K562 (cell line): ENCODE measurements at regions not wholly inside any gene's neighbourhood (a gene's known extent, or its start where the extent isn't known, plus 50 kb on each side); places are given as distances from the start of the nearest gene placed in this dataset.

ENCODE experiments used
- IRF2 ChIP-seq: sonication (generic); formaldehyde crosslinking; IDR thresholded peaks from 2 replicates; pipeline ENCODE4 v1.8.1; 2022; ENCODE audit warnings: mild to moderate bottlenecking, missing genetic modification reagents
- POLR2G ChIP-seq: fragments of 200-400 bp; formaldehyde crosslinking; IDR thresholded peaks from 2 replicates; pipeline ENCODE4 v1.6.1; 2017; ENCODE audit warnings: low read depth, mild to moderate bottlenecking, antibody characterized with exemption, low read length, moderate library complexity
- RAD21 ChIP-seq, 2 experiments: fragments of 250-450 bp in 1 of 2; fragments of 450-650 bp in 1 of 2; sonication (Bioruptor Pico) in 1 of 2; formaldehyde crosslinking in 1 of 2; IDR thresholded peaks in 1 of 2; conservative IDR thresholded peaks in 1 of 2; 2 replicates each; pipeline versions ENCODE4 v1.4.0 to v1.8.0; 2020 to 2022; ENCODE audit warnings: mild to moderate bottlenecking in 2 of 2, moderate library complexity in 1 of 2
- TF ChIP-seq, protein P1 (sequence below): sonication (generic); formaldehyde crosslinking; IDR thresholded peaks from 2 replicates; pipeline ENCODE4 v1.8.0; 2022; ENCODE audit warnings: missing genetic modification reagents, mild to moderate bottlenecking, moderate library complexity, borderline replicate concordance

DNA sequence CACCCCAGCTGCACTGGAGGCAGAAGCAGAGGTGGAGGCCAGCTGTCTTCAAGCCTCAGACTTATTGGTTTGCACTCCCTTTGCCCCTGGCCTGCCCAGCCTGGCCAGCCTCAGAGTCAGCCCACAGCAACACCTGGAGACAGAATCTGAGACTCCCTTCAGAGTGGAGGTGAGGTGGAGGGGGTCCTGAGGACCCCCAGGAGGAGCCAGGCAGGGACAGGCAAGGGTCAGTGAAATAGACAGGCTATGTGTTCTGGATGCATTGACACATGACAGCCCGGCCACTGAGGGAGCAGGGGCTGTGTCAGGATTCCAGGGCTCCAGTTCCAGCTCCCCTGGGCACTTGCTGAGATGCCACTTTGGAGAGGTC is 309.7 kb downstream of the MYCN start:
- TF ChIP-seq IRF2 (CRISPR knock-in tag) (no peak), POLR2G (no peak), RAD21 (CRISPR knock-in tag; conservative IDR thresholded peaks at IDR 0.05 in 1 of 2, IDR thresholded peaks at IDR 0.05 in 1 of 2) (no peak)
- TF ChIP-seq, protein P1, sequence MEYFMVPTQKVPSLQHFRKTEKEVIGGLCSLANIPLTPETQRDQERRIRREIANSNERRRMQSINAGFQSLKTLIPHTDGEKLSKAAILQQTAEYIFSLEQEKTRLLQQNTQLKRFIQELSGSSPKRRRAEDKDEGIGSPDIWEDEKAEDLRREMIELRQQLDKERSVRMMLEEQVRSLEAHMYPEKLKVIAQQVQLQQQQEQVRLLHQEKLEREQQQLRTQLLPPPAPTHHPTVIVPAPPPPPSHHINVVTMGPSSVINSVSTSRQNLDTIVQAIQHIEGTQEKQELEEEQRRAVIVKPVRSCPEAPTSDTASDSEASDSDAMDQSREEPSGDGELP = no peak
